Astrocyte of the cerebellum (primary cell): ENCODE measurements at regions not wholly inside any gene's neighbourhood (a gene's known extent, or its start where the extent isn't known, plus 50 kb on each side); places are given as distances from the start of the nearest gene placed in this dataset.

Source experiments
- DNase-seq: peaks from one replicate; pipeline ENCODE4 v3.0.0-alpha.2; 2011; ENCODE audit warnings: low read depth
- H3K4me3 ChIP-seq: 2 replicates; pipeline ENCODE4 v1.5.1; 2011; ENCODE audit warnings: mild to moderate bottlenecking, low read depth, low read length, moderate library complexity
- CTCF ChIP-seq: IDR thresholded peaks from 2 replicates; pipeline ENCODE4 v1.5.1; 2012; ENCODE audit warnings: low read length, low read depth, moderate library complexity, mild to moderate bottlenecking; ENCODE audit errors: missing control alignments
- in situ Hi-C: cut with HindIII; loops from 2 replicates; pipeline ENCODE4 v1.10.0; 2017; ENCODE audit warnings: low sequenced_read_pairs

- no peak for DNase-seq
- in situ Hi-C loops = no loop called here
- no peak for TF ChIP-seq CTCF
- H3K4me3 ChIP-seq = no peak overlapping the region
Measured at GRCh38 chr7:94095316-94096009, 91.3 kb upstream of the BET1 start.

GRCh38 chr7:94099679-94100078 is 95.5 kb upstream of the BET1 start:
- in situ Hi-C loops = no loop called here
- no peak for DNase-seq
- H3K4me3 ChIP-seq = no peak overlapping the region
- no peak for TF ChIP-seq CTCF

GRCh38 chr7:94100723-94101345 is 96.7 kb upstream of the BET1 start:
- in situ Hi-C loops = no loop called here
- no peak for DNase-seq
- no peak for TF ChIP-seq CTCF
- H3K4me3 ChIP-seq = no peak overlapping the region

- no peak for DNase-seq
- no peak for TF ChIP-seq CTCF
- in situ Hi-C loops = no loop called here
- no peak overlapping the region for H3K4me3 ChIP-seq
Measured at GRCh38 chr7:94104301-94104700, 100.1 kb upstream of the BET1 start.

- in situ Hi-C loops = no loop called here
- no peak overlapping the region for H3K4me3 ChIP-seq
- no peak for DNase-seq
- no peak for TF ChIP-seq CTCF
Measured at GRCh38 chr7:94109556-94109955, 105.4 kb upstream of the BET1 start.

GRCh38 chr7:94111009-94111408 is 106.9 kb upstream of the BET1 start:
- in situ Hi-C loops = no loop called here
- no peak for DNase-seq
- H3K4me3 ChIP-seq = no peak overlapping the region
- no peak for TF ChIP-seq CTCF
